HCT116 (cell line): ENCODE measurements at regions not wholly inside any gene's neighbourhood (a gene's known extent, or its start where the extent isn't known, plus 50 kb on each side); places are given as distances from the start of the nearest gene placed in this dataset.

ENCODE experiments used
- ATAC-seq: fragments of 200-7000 bp; cut with Tn5 transposase; 2 replicates; pipeline ENCODE4 v1.9.1; 2020; ENCODE audit warnings: mild to moderate bottlenecking, moderate library complexity
- BruUV-seq: library from RNA; stranded (reverse); fragments of 400-500 nt; replicated peaks from 2 replicates; lab custom pipeline; 2021; lab: Mats Ljungman, UMichigan
- CTCF ChIA-PET: fragments of 300-600 bp; sonication (Branson Sonifier 250); formaldehyde crosslinking; loops from one replicate; lab custom pipeline; 2021; ENCODE audit warnings: antibody characterized with exemption; lab: Charles Lee
- POLR2A ChIA-PET: fragments of 300-600, 350-600 bp; sonication (Branson Sonifier 250); formaldehyde crosslinking; loops from one replicate; lab custom pipeline; 2021; ENCODE audit warnings: antibody characterized with exemption; lab: Charles Lee
- RAD21 ChIA-PET, 2 experiments: fragments of 300-600 bp; sonication (Branson Sonifier 250); formaldehyde crosslinking; loops; one replicate each; lab custom pipeline; 2023; ENCODE audit warnings: low total read pairs in 2 of 2; ENCODE audit not compliant: uncharacterized antibody in 2 of 2, unreplicated experiment in 2 of 2, low non-redundant PET in 1 of 2; lab: Charles Lee
- DNase-seq: peaks from one replicate; pipeline ENCODE4 v3.0.0-alpha.2; 2010; ENCODE audit warnings: low read depth, low spot score
- H2AFZ ChIP-seq: fragments of 200-600 bp; shearing (Covaris generic), sonication (generic); 2 replicates; pipeline ENCODE4 v1.6.1; 2017; ENCODE audit warnings: low read depth, mixed run types, mixed read lengths, antibody characterized with exemption, low read length; ENCODE audit not compliant: poor library complexity, severe bottlenecking
- H3K27ac ChIP-seq: 2 replicates; pipeline ENCODE4 v1.5.1; 2012; ENCODE audit warnings: low read depth, low read length
- H3K27me3 ChIP-seq: fragments of 200-600 bp; sonication (generic); 2 replicates; pipeline ENCODE4 v1.6.1; 2016; ENCODE audit warnings: mixed run types, low read length, mixed read lengths; ENCODE audit not compliant: insufficient read depth
- H3K36me3 ChIP-seq, 2 experiments: fragments of 200-500 bp in 1 of 2; fragments of 200-600 bp in 1 of 2; sonication (Bioruptor generic) in 1 of 2; sonication (generic) in 1 of 2; 2 replicates each; pipeline versions ENCODE4 v1.5.1 to v1.6.1; 2014 to 2016; ENCODE audit warnings: low read length in 2 of 2, inconsistent platforms in 1 of 2, mixed read lengths in 1 of 2, mixed run types in 1 of 2; ENCODE audit not compliant: insufficient read depth in 2 of 2, control insufficient read depth in 1 of 2
- H3K4me1 ChIP-seq, 2 experiments: fragments of 200-600 bp in 1 of 2; sonication (generic) in 1 of 2; 2 replicates each; pipeline versions ENCODE4 v1.5.1 to v1.6.1; 2012 to 2017; ENCODE audit warnings: low read length in 2 of 2, inconsistent platforms in 1 of 2, mild to moderate bottlenecking in 1 of 2, mixed read lengths in 1 of 2, mixed run types in 1 of 2, moderate library complexity in 1 of 2; ENCODE audit not compliant: insufficient read depth in 2 of 2, control insufficient read depth in 1 of 2
- H3K4me2 ChIP-seq: fragments of 200-600 bp; sonication (generic); 2 replicates; pipeline ENCODE4 v1.6.1; 2017; ENCODE audit warnings: mixed run types, low read length, mixed read lengths
- H3K4me3 ChIP-seq, 2 experiments: fragments of 200-600 bp in 1 of 2; sonication (generic) in 1 of 2; replicated peaks in 1 of 2; 2 replicates each; pipeline ENCODE4 v1.5.1; 2011 to 2016; ENCODE audit warnings: low read length in 2 of 2, control low read depth in 1 of 2, low read depth in 1 of 2, mild to moderate bottlenecking in 1 of 2, mixed read lengths in 1 of 2, mixed run types in 1 of 2
- H3K79me2 ChIP-seq: fragments of 200-600 bp; sonication (generic); 2 replicates; pipeline ENCODE4 v1.6.1; 2017; ENCODE audit warnings: mild to moderate bottlenecking, mixed run types, low read length, moderate library complexity, mixed read lengths; ENCODE audit not compliant: insufficient read depth
- H3K9ac ChIP-seq: fragments of 200-600 bp; sonication (generic); 2 replicates; pipeline ENCODE4 v1.6.1; 2016; ENCODE audit warnings: low read length, mixed read lengths
- H3K9me2 ChIP-seq: fragments of 200-600 bp; sonication (generic), shearing (Covaris generic); 2 replicates; pipeline ENCODE4 v1.6.1; 2017; ENCODE audit warnings: mixed run types, mild to moderate bottlenecking, moderate library complexity; ENCODE audit not compliant: insufficient read depth
- H3K9me3 ChIP-seq, 2 experiments: fragments of 200-500 bp in 1 of 2; fragments of 200-600 bp in 1 of 2; sonication (Bioruptor generic) in 1 of 2; sonication (generic) in 1 of 2; 2 replicates each; pipeline ENCODE4 v1.6.1; 2014 to 2017; ENCODE audit warnings: low read length in 2 of 2, mixed read lengths in 2 of 2, inconsistent platforms in 1 of 2, low read depth in 1 of 2, mild to moderate bottlenecking in 1 of 2, mixed run types in 1 of 2, moderate library complexity in 1 of 2; ENCODE audit not compliant: control insufficient read depth in 1 of 2, insufficient read depth in 1 of 2
- H4K20me1 ChIP-seq: fragments of 200-600 bp; sonication (generic), shearing (Covaris generic); 2 replicates; pipeline ENCODE4 v1.6.1; 2017; ENCODE audit warnings: mixed run types, mild to moderate bottlenecking, moderate library complexity; ENCODE audit not compliant: insufficient read depth
- CEBPB ChIP-seq: IDR thresholded peaks from 2 replicates; pipeline ENCODE4 v1.6.1; 2012; ENCODE audit warnings: low read depth
- EZH2 ChIP-seq: fragments of 200-600 bp; sonication (generic); IDR thresholded peaks from 2 replicates; pipeline ENCODE4 v1.6.1; 2017; ENCODE audit warnings: antibody characterized with exemption, mixed run types
- EZH2phosphoT487 ChIP-seq: fragments of 200-600 bp; IDR thresholded peaks from 2 replicates; pipeline ENCODE4 v1.6.1; 2018; ENCODE audit warnings: antibody characterized with exemption, borderline replicate concordance
- JUND ChIP-seq: IDR thresholded peaks from 2 replicates; pipeline ENCODE4 v1.6.1; 2012
- RAD21 ChIP-seq: IDR thresholded peaks from 2 replicates; pipeline ENCODE4 v1.6.1; 2012; ENCODE audit warnings: low read depth, mild to moderate bottlenecking
- SIN3A ChIP-seq: IDR thresholded peaks from 2 replicates; pipeline ENCODE4 v1.6.1; 2012; ENCODE audit warnings: low read depth
- TCF7L2 ChIP-seq: IDR thresholded peaks from 2 replicates; pipeline ENCODE4 v1.7.0; 2011; ENCODE audit warnings: borderline replicate concordance, inconsistent platforms; ENCODE audit not compliant: insufficient read depth, insufficient read length; ENCODE audit errors: extremely low read depth
- ZFX ChIP-seq: fragments of 450-650 bp; IDR thresholded peaks from 2 replicates; pipeline ENCODE4 v1.6.1; 2017
- ZNF274 ChIP-seq: fragments of 200-500 bp; sonication (Bioruptor generic); IDR thresholded peaks from 2 replicates; pipeline ENCODE4 v1.6.1; 2014; ENCODE audit warnings: mild to moderate bottlenecking, low read depth, low read length, inconsistent platforms
- intact Hi-C: fragments of 100-400 bp; cut with micrococcal nuclease; formaldehyde crosslinking; loops from 2 replicates; pipeline ENCODE4 v1.10.0; 2022
- TF ChIP-seq, protein P1 (sequence below), 3 experiments: fragments of 200-600 bp in 1 of 3; sonication (generic) in 1 of 3; IDR thresholded peaks in 2 of 3; conservative IDR thresholded peaks in 1 of 3; 2 replicates each; pipeline ENCODE4 v1.5.1; 2012 to 2017; ENCODE audit warnings: low read depth in 2 of 3, low read length in 2 of 3, antibody characterized with exemption in 1 of 3, borderline replicate concordance in 1 of 3, control low read depth in 1 of 3, mild to moderate bottlenecking in 1 of 3, mixed read lengths in 1 of 3, mixed run types in 1 of 3, moderate library complexity in 1 of 3; ENCODE audit not compliant: insufficient read depth in 1 of 3
- TF ChIP-seq, protein P2 (sequence below): IDR thresholded peaks from 2 replicates; pipeline ENCODE4 v1.6.1; 2012
- TF ChIP-seq, protein P3 (sequence below): IDR thresholded peaks from 2 replicates; pipeline ENCODE4 v1.6.1; 2012; ENCODE audit warnings: low read depth

DNA sequence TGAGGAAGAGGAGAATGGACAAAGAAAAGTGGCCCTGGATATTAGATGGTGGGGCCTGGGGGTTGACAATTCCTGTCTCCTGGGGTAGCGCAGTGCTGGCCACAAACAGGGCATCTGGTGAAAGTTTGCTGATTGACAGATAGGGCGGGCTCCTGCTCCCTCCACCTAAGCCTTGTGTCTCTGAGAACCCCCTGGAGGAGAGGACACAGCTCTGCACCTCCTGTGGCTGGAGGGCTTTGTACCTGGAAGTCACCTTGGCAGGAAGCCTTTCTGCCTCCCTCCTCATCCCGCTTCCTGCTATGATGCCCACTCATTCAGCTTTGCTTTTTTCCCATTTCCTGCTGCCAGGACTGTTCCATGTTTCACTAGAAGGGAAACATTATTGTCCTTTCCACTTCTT lies 72.4 kb downstream of the RHOB start (continued):
- TF ChIP-seq, protein P1, sequence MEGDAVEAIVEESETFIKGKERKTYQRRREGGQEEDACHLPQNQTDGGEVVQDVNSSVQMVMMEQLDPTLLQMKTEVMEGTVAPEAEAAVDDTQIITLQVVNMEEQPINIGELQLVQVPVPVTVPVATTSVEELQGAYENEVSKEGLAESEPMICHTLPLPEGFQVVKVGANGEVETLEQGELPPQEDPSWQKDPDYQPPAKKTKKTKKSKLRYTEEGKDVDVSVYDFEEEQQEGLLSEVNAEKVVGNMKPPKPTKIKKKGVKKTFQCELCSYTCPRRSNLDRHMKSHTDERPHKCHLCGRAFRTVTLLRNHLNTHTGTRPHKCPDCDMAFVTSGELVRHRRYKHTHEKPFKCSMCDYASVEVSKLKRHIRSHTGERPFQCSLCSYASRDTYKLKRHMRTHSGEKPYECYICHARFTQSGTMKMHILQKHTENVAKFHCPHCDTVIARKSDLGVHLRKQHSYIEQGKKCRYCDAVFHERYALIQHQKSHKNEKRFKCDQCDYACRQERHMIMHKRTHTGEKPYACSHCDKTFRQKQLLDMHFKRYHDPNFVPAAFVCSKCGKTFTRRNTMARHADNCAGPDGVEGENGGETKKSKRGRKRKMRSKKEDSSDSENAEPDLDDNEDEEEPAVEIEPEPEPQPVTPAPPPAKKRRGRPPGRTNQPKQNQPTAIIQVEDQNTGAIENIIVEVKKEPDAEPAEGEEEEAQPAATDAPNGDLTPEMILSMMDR (IDR thresholded peaks at IDR 0.05 in 2 of 3, conservative IDR thresholded peaks at IDR 0.05 in 1 of 3; ENCODE audit: borderline replicate concordance in 1 of 3, insufficient read depth in 1 of 3, low read depth in 2 of 3, low read length in 2 of 3), result no peak

DNA sequence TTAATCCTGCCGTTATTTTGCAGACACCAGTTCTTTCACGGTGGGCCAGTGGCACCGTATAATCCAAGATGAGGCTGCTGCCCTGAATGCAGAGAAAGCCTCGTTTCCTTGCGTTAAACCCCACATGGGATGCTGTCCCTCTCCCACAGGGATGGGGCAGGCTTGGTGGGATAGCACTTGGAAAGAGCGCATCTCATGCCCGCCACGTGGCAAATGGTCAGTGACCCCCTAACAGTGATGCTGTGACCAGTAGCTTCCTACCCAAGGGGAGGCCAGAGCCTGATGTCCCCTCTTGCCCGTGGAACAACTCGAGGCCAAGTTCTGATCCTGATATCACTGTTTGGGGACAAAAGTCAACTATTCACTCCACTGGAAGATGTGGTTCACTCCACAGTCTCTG lies 73.3 kb downstream of the RHOB start:
- H3K36me3 ChIP-seq, result no peaks in the 10 kb centered on the region
- RAD21 ChIA-PET, result no interaction called here
- H3K9me2 ChIP-seq, result no peaks in the 10 kb centered on the region
- H3K9me3 ChIP-seq, result no peaks in the 10 kb centered on the region
- H3K27ac ChIP-seq, result no peak overlapping the region
- H3K9ac ChIP-seq, result no peak overlapping the region
- TF ChIP-seq JUND, result no peak
- TF ChIP-seq, protein P2, sequence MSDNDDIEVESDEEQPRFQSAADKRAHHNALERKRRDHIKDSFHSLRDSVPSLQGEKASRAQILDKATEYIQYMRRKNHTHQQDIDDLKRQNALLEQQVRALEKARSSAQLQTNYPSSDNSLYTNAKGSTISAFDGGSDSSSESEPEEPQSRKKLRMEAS, result no peak
- TF ChIP-seq EZH2phosphoT487, result no peak
- no peak for TF ChIP-seq RAD21
- no peak for TF ChIP-seq CEBPB
- no peak for TF ChIP-seq ZFX
- TF ChIP-seq SIN3A, result no peak
- TF ChIP-seq EZH2, result no peak
- TF ChIP-seq, protein P3, sequence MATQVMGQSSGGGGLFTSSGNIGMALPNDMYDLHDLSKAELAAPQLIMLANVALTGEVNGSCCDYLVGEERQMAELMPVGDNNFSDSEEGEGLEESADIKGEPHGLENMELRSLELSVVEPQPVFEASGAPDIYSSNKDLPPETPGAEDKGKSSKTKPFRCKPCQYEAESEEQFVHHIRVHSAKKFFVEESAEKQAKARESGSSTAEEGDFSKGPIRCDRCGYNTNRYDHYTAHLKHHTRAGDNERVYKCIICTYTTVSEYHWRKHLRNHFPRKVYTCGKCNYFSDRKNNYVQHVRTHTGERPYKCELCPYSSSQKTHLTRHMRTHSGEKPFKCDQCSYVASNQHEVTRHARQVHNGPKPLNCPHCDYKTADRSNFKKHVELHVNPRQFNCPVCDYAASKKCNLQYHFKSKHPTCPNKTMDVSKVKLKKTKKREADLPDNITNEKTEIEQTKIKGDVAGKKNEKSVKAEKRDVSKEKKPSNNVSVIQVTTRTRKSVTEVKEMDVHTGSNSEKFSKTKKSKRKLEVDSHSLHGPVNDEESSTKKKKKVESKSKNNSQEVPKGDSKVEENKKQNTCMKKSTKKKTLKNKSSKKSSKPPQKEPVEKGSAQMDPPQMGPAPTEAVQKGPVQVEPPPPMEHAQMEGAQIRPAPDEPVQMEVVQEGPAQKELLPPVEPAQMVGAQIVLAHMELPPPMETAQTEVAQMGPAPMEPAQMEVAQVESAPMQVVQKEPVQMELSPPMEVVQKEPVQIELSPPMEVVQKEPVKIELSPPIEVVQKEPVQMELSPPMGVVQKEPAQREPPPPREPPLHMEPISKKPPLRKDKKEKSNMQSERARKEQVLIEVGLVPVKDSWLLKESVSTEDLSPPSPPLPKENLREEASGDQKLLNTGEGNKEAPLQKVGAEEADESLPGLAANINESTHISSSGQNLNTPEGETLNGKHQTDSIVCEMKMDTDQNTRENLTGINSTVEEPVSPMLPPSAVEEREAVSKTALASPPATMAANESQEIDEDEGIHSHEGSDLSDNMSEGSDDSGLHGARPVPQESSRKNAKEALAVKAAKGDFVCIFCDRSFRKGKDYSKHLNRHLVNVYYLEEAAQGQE, result no peak
- no peak for TF ChIP-seq TCF7L2
- TF ChIP-seq ZNF274, result no peak
- TF ChIP-seq, all 23 proteins: peak for 0
- H3K27me3 ChIP-seq, result no peaks in the 10 kb centered on the region
- H3K79me2 ChIP-seq, result no peaks in the 10 kb centered on the region
- intact Hi-C loops, result no loop called here
- ChIA-PET CTCF (no interaction called here), POLR2A (no interaction called here)
- H3K4me3 ChIP-seq, result no peak overlapping the region
- no peak overlapping the region for H3K4me2 ChIP-seq
- ATAC-seq (no peak), DNase-seq (no peak)
- peaks cover 9 to 29% of the 10 kb centered on the region in 2 experiments; a peak in 3 of 4 replicates for H3K4me1 ChIP-seq
- H2AFZ ChIP-seq, result no peak overlapping the region
- no peaks in the 10 kb centered on the region for H4K20me1 ChIP-seq
- BruUV-seq, result no TSS peak
